ENCODE measurements at regions not wholly inside any gene's neighbourhood (a gene's known extent, or its start where the extent isn't known, plus 50 kb on each side); places are given as distances from the start of the nearest gene placed in this dataset.

DNA sequence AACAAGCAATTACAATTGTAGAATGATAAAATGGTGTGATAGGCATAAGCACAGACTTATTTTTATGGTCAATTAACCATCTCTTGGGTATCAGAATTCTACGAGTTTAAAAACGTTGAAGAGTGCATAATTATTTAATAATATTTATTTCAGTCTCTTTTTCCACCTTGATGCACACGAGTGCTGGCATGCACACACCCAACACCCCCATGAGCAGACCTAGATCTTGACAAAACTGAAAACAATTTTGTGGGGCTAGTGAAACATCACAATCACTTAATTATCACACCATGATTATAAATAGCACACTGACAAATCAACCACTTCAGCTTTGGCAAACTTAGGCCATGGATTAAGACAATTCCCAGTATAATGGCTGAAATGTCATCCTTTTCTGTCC is 61.0 kb upstream of the RFC3 start:
- no peak overlapping the region for H3K4me3 Mint-ChIP-seq
- Histone ChIP-seq H3K36me3 (ENCODE audit: control insufficient read depth in 2 of 2, extremely low read depth in 1 of 2, insufficient read depth in 1 of 2, low read length in 1 of 2) (no peaks in the 10 kb centered on the region), H3K27ac (ENCODE audit: low read length) (no peak overlapping the region), H3K27me3 (replicated peaks in 1 of 2; ENCODE audit: control insufficient read depth in 2 of 2, extremely low read depth in 1 of 2, insufficient read depth in 2 of 2, low read length in 1 of 2) (no peaks in the 10 kb centered on the region), H3K9me3 (no peaks in the 10 kb centered on the region), H3K4me3 (ENCODE audit: control insufficient read depth in 1 of 2, extremely low read depth in 1 of 2, low read length in 1 of 2) (no peak overlapping the region), H3K4me1 (ENCODE audit: control insufficient read depth in 1 of 2, extremely low read depth in 1 of 2, insufficient read depth in 2 of 2, low read length in 2 of 2) (no peaks in the 10 kb centered on the region)
- CTCF ChIA-PET = no interaction called here
- H3K4me1 Mint-ChIP-seq = peaks cover 0 to 1% (median 0%) of the 10 kb centered on the region in 3 donors
- DNase-seq = no peak
- WGBS (ENCODE audit: insufficient coverage) = 100% methylated on average over 1 of the region's 3 CpGs
- no peak for ATAC-seq (replicated peaks in 1 of 4)
- no peaks in the 10 kb centered on the region for H3K9me3 Mint-ChIP-seq
- POLR2A ChIA-PET = no interaction called here
- peaks cover 0 to 5% of the 10 kb centered on the region in 2 donors for H3K27me3 Mint-ChIP-seq
- no peaks in the 10 kb centered on the region for H3K36me3 Mint-ChIP-seq
- no peak overlapping the region for H3K27ac Mint-ChIP-seq

DNA sequence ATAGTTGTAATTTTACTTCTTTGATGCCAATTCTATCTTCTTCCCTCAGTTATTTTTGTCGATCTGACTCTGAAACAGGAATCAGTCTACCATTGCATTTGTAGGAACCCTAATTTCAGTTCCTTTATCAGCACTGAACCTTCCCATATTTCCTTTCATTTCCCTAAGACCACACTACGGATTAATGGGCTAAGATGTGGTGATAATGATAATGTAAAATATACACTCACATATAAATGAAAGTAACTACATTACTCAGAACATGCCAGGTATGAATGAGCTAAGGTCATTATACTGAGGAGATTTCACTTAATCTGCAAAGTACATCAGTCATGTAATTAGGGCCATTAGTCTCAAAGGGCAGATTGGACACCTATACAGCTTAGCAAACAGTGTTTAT is 60.2 kb upstream of the RFC3 start:
- WGBS (ENCODE audit: insufficient coverage) = no CpG with 5 or more reads among the region's 2 CpGs
- Histone ChIP-seq H3K4me1 (ENCODE audit: control insufficient read depth in 1 of 2, extremely low read depth in 1 of 2, insufficient read depth in 2 of 2, low read length in 2 of 2) (no peaks in the 10 kb centered on the region), H3K36me3 (ENCODE audit: control insufficient read depth in 2 of 2, extremely low read depth in 1 of 2, insufficient read depth in 1 of 2, low read length in 1 of 2) (no peaks in the 10 kb centered on the region), H3K4me3 (ENCODE audit: control insufficient read depth in 1 of 2, extremely low read depth in 1 of 2, low read length in 1 of 2) (no peak overlapping the region), H3K27me3 (replicated peaks in 1 of 2; ENCODE audit: control insufficient read depth in 2 of 2, extremely low read depth in 1 of 2, insufficient read depth in 2 of 2, low read length in 1 of 2) (no peaks in the 10 kb centered on the region), H3K27ac (ENCODE audit: low read length) (no peak overlapping the region), H3K9me3 (no peaks in the 10 kb centered on the region)
- Mint-ChIP-seq H3K27me3 (peaks cover 0 to 5% of the 10 kb centered on the region in 2 donors), H3K4me3 (no peak overlapping the region), H3K9me3 (no peaks in the 10 kb centered on the region), H3K4me1 (peaks cover 0 to 1% (median 0%) of the 10 kb centered on the region in 3 donors), H3K36me3 (no peaks in the 10 kb centered on the region), H3K27ac (no peak overlapping the region)
- ATAC-seq (replicated peaks in 1 of 4) (no peak), DNase-seq (no peak)
- POLR2A ChIA-PET = no interaction called here
- CTCF ChIA-PET = no interaction called here

DNA sequence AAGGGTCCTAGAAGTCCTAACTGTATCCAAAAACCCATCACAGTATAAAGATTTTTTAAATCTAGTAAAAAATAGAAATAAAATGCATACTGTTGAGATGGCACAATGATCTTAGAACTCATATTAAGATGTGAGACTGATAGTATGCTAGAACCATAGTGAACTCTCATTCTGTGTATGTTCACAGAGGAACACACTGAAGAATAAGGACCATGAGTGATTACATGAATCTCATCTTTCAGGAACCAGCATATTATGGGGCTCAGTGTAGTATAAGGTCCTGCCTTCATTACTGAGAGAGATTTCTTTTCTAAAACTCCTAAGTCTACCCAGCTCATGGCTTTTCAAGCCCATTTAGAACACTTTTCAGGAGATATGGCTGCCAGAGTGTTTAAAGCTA is 59.8 kb upstream of the RFC3 start:
- POLR2A ChIA-PET = no interaction called here
- no peak overlapping the region for H3K27ac ChIP-seq (ENCODE audit: low read length)
- H3K9me3 ChIP-seq = no peaks in the 10 kb centered on the region
- CTCF ChIA-PET = no interaction called here
- no peaks in the 10 kb centered on the region for H3K4me1 ChIP-seq (ENCODE audit: control insufficient read depth in 1 of 2, extremely low read depth in 1 of 2, insufficient read depth in 2 of 2, low read length in 2 of 2)
- H3K27me3 ChIP-seq (replicated peaks in 1 of 2; ENCODE audit: control insufficient read depth in 2 of 2, extremely low read depth in 1 of 2, insufficient read depth in 2 of 2, low read length in 1 of 2) = no peaks in the 10 kb centered on the region
- no peak for DNase-seq
- Mint-ChIP-seq H3K4me1 (no peaks in the 10 kb centered on the region), H3K36me3 (no peaks in the 10 kb centered on the region), H3K27me3 (peaks cover 0 to 5% of the 10 kb centered on the region in 2 donors), H3K4me3 (no peak overlapping the region), H3K27ac (no peak overlapping the region), H3K9me3 (no peaks in the 10 kb centered on the region)
- no peak overlapping the region for H3K4me3 ChIP-seq (ENCODE audit: control insufficient read depth in 1 of 2, extremely low read depth in 1 of 2, low read length in 1 of 2)
- no peak for ATAC-seq (replicated peaks in 1 of 4)
- no peaks in the 10 kb centered on the region for H3K36me3 ChIP-seq (ENCODE audit: control insufficient read depth in 2 of 2, extremely low read depth in 1 of 2, insufficient read depth in 1 of 2, low read length in 1 of 2)

DNA sequence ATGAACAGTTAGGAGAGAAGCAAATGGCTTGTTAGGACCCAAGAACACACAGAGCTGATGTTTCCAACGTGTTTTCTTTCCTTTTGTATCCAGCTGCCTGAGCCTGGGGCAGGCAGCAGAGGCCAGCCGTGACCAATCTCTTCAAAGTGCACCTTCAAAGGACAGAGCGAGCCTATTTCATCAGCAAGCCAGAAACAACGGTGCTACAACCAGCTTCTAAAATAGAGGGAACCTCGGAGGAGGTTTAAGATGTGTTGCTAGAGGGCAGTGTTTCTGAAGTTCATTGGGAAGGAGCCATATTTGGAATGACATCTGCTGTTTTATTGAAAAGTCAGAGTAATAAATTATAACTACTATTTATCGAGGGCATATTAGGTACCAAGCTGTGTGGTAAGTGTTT is 56.2 kb upstream of the RFC3 start:
- no peaks in the 10 kb centered on the region for H3K9me3 ChIP-seq
- WGBS (ENCODE audit: insufficient coverage) = 58% methylated on average over 2 of the region's 6 CpGs
- Mint-ChIP-seq H3K27ac (no peak overlapping the region), H3K36me3 (no peaks in the 10 kb centered on the region), H3K27me3 (peaks cover 0 to 3% of the 10 kb centered on the region in 2 donors), H3K4me1 (no peaks in the 10 kb centered on the region), H3K4me3 (no peak overlapping the region), H3K9me3 (no peaks in the 10 kb centered on the region)
- no peak for DNase-seq
- no peak overlapping the region for H3K4me3 ChIP-seq (ENCODE audit: control insufficient read depth in 1 of 2, extremely low read depth in 1 of 2, low read length in 1 of 2)
- CTCF ChIA-PET = interaction anchor here in 1 of 2 donors (0.5 kb wide), 1 partner anchor 1451 kb away, joined by 11 read pairs; no protein-coding TSS in a partner anchor
- POLR2A ChIA-PET = interaction anchor here in 1 of 2 donors (0.6 kb wide), 1 partner anchor 37 kb away, joined by 9 read pairs; no protein-coding TSS in a partner anchor
- H3K27ac ChIP-seq (ENCODE audit: low read length) = no peak overlapping the region
- ATAC-seq (replicated peaks in 1 of 4) = no peak
- H3K4me1 ChIP-seq (ENCODE audit: control insufficient read depth in 1 of 2, extremely low read depth in 1 of 2, insufficient read depth in 2 of 2, low read length in 2 of 2) = no peaks in the 10 kb centered on the region
- no peaks in the 10 kb centered on the region for H3K27me3 ChIP-seq (replicated peaks in 1 of 2; ENCODE audit: control insufficient read depth in 2 of 2, extremely low read depth in 1 of 2, insufficient read depth in 2 of 2, low read length in 1 of 2)
- no peaks in the 10 kb centered on the region for H3K36me3 ChIP-seq (ENCODE audit: control insufficient read depth in 2 of 2, extremely low read depth in 1 of 2, insufficient read depth in 1 of 2, low read length in 1 of 2)

DNA sequence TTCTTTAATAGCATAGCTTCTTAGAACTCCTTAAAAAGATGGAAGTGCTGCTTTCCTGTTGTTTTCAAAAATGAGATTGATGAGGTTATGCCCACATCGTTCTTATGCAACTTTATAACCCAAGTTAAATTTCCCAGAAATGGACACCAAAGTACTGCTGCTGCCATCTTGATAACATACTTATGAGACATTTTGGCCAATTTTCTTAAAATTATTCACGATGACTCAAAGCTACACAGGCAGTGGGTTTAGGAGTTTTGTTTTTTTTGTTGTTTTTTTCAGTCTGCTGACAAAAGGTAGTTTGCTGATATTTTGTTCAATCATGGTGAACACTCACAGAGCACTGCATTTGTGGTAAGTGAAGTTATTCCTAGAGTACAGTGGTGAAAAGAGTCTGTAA is 54.9 kb upstream of the RFC3 start:
- Mint-ChIP-seq H3K36me3 (no peaks in the 10 kb centered on the region), H3K27ac (no peak overlapping the region), H3K4me3 (no peak overlapping the region), H3K4me1 (no peaks in the 10 kb centered on the region), H3K27me3 (peaks cover 6% of the 10 kb centered on the region in 2 donors), H3K9me3 (peaks cover 0 to 2% (median 0%) of the 10 kb centered on the region in 3 donors)
- 25% methylated on average over 1 of the region's 2 CpGs for WGBS (ENCODE audit: insufficient coverage)
- no peak overlapping the region for H3K4me3 ChIP-seq (ENCODE audit: control insufficient read depth in 1 of 2, extremely low read depth in 1 of 2, low read length in 1 of 2)
- no peaks in the 10 kb centered on the region for H3K9me3 ChIP-seq
- no peak for ATAC-seq (replicated peaks in 1 of 4)
- POLR2A ChIA-PET = no interaction called here
- CTCF ChIA-PET = no interaction called here
- H3K27ac ChIP-seq (ENCODE audit: low read length) = no peak overlapping the region
- H3K4me1 ChIP-seq (ENCODE audit: control insufficient read depth in 1 of 2, extremely low read depth in 1 of 2, insufficient read depth in 2 of 2, low read length in 2 of 2) = no peaks in the 10 kb centered on the region
- no peak for DNase-seq
- H3K27me3 ChIP-seq (replicated peaks in 1 of 2; ENCODE audit: control insufficient read depth in 2 of 2, extremely low read depth in 1 of 2, insufficient read depth in 2 of 2, low read length in 1 of 2) = no peaks in the 10 kb centered on the region
- H3K36me3 ChIP-seq (ENCODE audit: control insufficient read depth in 2 of 2, extremely low read depth in 1 of 2, insufficient read depth in 1 of 2, low read length in 1 of 2) = no peaks in the 10 kb centered on the region

DNA sequence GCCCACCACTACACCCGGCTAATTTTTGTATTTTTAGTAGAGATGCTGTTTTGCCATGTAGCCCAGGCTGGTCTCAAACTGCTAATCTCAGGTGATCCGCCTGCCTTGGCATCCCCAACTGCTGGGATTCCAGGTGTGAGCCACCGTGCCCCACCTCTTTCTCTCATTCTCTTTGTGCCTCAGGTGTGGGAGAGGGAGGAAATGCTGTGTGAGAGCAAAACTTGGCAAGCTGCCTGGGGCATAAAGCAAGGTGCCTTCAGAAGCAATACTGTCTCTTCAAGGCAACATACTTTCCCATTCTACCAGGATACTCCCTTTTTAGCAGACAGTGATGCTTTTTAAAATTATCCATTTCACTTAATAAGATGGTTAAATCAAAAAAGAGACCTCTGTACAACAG is 53.2 kb upstream of the RFC3 start:
- CTCF ChIA-PET = interaction anchor here in 1 of 2 donors (0.6 kb wide), 1 partner anchor 712 kb away, joined by 3 read pairs; no protein-coding TSS in a partner anchor
- no CpG with 5 or more reads among the region's 3 CpGs for WGBS (ENCODE audit: insufficient coverage)
- H3K36me3 Mint-ChIP-seq = no peaks in the 10 kb centered on the region

More for the DNA sequence above, 53.2 kb upstream of the RFC3 start:
- no peak overlapping the region for H3K4me3 Mint-ChIP-seq
- DNase-seq (no peak), ATAC-seq (replicated peaks in 1 of 4) (no peak)
- Histone ChIP-seq H3K36me3 (ENCODE audit: control insufficient read depth in 2 of 2, extremely low read depth in 1 of 2, insufficient read depth in 1 of 2, low read length in 1 of 2) (no peaks in the 10 kb centered on the region), H3K27me3 (replicated peaks in 1 of 2; ENCODE audit: control insufficient read depth in 2 of 2, extremely low read depth in 1 of 2, insufficient read depth in 2 of 2, low read length in 1 of 2) (no peaks in the 10 kb centered on the region), H3K9me3 (no peaks in the 10 kb centered on the region), H3K4me1 (ENCODE audit: control insufficient read depth in 1 of 2, extremely low read depth in 1 of 2, insufficient read depth in 2 of 2, low read length in 2 of 2) (no peaks in the 10 kb centered on the region), H3K4me3 (ENCODE audit: control insufficient read depth in 1 of 2, extremely low read depth in 1 of 2, low read length in 1 of 2) (no peak overlapping the region), H3K27ac (ENCODE audit: low read length) (no peak overlapping the region)
- no peak overlapping the region for H3K27ac Mint-ChIP-seq
- H3K9me3 Mint-ChIP-seq = peaks cover 0 to 4% (median 0%) of the 10 kb centered on the region in 3 donors
- POLR2A ChIA-PET = no interaction called here
- peaks cover 7 to 9% of the 10 kb centered on the region in 2 donors for H3K27me3 Mint-ChIP-seq
- no peaks in the 10 kb centered on the region for H3K4me1 Mint-ChIP-seq

All from T-cell (primary cell).